ENCODE measurements at regions not wholly inside any gene's neighbourhood (a gene's known extent, or its start where the extent isn't known, plus 50 kb on each side); places are given as distances from the start of the nearest gene placed in this dataset.
A peak's percentile ranks its signal among the peaks of the same experiment; 100 is the strongest.

DNA sequence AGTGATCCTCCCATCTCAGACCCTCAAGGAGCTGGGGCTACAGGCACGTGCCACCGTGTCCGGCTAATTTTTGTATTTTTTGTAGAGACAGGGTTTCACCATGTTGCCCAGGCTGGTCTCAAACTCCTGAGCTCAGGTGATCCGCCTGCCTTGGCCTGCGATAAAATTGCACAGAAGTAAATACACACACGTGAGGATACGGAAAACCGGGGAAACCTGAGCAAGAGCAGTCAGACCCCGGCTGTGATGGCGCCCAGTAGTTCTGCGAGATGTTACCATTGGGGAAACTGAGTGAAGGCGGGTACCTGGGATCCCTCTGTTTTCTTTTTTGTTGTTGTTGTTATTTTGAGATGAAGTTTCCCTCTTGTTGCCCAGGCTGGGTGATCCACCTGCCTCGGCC lies 114.9 kb downstream of the C9orf50 start:
- no peak for DNase-seq (ENCODE audit: low read depth in 2 of 2)

- DNase-seq (ENCODE audit: low read depth in 2 of 2), result no peak
These were observed 115.5 kb downstream of the C9orf50 start for GRCh38 chr9:129505270-129505902.

DNA sequence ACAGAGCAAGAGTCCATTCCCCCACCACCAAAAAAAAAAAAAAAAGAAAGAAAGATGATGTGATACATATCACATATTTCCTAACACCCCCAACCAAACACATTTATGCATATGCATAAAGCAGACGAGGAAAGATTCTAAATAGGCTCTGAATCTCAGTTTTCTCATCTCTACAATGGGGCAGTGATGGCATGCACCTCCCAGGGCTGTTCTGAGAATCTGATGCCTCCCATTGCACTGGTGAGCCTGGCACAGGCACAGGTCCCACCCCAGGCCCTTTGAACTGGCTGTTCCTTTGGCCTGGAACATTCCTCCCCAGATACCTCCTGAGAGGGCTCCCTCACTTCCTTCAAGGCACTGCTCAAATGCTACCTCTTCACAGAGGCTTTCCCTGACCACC lies 116.5 kb downstream of the C9orf50 start:
- DNase-seq (ENCODE audit: low read depth in 2 of 2), result no peak

- no peak for DNase-seq (ENCODE audit: low read depth in 2 of 2)
These were observed 119.1 kb downstream of the C9orf50 start for GRCh38 chr9:129501771-129502319.

- DNase-seq (ENCODE audit: low read depth in 2 of 2), result no peak
These were observed 119.8 kb downstream of the C9orf50 start for GRCh38 chr9:129500863-129501770.

DNA sequence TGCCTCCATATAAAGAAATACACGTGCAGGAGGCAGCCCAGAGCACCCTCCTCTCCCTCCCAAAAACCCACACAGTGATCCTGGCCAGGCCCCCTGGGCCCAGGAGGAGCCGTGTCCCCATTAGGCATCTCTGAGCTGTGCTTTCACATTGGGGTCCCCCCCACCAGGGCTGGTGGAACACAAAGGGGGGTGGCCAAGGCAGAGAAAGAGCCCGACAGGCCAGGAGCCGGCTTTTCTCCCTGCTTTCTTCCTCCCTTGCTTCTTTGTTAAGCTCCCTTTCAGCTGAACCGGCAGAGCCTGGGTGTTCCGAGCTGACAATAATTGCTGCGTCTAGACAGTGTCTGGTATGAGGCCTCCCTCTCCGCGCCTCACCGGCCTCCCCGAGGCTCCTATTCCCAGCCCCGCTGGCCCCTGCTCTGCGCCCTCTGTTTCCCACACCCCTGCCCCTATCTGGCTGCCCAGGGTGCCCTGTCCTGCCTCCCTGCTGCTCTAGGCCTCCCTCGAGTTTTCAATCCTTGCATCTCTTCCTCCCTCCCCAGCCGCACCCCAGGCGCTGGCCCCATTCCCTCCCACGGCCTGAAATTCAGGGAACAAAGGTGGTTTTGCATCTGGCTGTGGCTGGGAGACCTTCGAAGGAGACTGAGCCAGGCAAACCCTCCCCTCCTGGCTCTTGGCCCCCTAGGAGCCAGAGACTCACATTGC lies 120.6 kb downstream of the C9orf50 start:
- DNase-seq (ENCODE audit: low read depth in 2 of 2), result no peak

- no peak for DNase-seq (ENCODE audit: low read depth in 2 of 2)
These were observed 122.2 kb downstream of the C9orf50 start for GRCh38 chr9:129498451-129499384.

DNA sequence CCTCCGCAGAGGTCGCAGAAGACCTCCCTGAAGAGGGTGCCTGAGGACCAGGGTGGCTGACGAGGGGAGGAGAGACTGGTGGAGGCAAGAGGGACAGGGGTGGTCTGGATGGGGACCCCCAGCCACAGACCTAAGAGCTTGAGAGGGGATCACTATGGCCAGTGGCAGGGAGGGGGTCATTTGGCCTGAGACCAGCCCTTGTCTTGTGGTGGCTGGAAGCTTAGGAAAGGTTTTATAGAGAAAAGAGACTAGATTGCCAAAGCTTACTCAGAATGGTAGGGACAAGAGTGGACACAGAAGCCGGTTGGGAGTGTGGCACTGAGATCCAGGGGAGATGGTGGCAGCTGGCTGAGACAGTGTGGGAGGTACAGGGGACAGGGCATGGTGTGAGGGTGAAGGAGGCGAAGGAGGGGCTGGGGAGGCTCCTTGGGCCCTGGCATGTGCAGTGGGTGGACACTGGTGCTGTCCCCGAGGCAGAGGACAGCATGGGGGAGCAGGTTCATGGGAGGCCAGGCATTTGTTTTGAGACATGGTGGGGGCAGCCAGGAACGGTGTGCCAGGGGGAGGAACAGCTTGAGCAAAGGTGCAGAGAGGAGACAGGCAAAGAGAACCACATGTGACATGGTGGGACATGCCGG lies 123.0 kb downstream of the C9orf50 start:
- DNase-seq (ENCODE audit: low read depth in 2 of 2), result no peak

GRCh38 chr9:129497005-129497812 lies 123.7 kb downstream of the C9orf50 start:
- no peak for DNase-seq (ENCODE audit: low read depth in 2 of 2)

DNA sequence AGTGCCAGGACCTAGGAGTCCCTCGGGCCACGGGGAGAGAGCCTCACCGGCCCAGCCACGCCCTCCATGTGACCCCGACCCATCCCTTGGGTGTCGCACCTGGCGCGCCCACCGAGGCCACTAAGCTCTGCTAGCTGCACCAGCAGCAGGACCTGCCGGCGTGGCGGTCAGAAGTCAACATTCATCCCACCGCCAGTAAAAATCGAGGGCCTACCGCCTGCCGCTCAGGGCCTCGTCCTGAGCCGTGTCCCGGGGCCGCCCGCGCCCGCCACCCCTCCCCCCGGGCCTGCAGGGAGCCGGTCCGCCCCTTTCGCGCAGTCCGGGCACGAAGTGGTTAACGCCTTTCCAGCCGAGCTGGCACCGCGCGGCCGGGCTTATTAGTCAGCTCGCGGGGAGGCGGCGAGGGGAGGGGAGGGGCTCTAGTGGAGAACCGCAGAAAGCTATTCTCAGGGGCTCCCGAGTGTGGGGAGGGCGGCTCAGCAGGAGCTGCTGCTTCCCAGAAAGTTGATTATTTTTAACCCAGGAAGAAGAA lies 124.4 kb downstream of the C9orf50 start:
- DNase-seq (ENCODE audit: low read depth in 2 of 2), result peak; percentile 69 to 85

- peak; percentile 74 to 80 for DNase-seq (ENCODE audit: low read depth in 2 of 2)
These were observed 125.1 kb downstream of the C9orf50 start for GRCh38 chr9:129495620-129496472.

- DNase-seq (ENCODE audit: low read depth in 2 of 2), result no peak
These were observed 126.7 kb downstream of the C9orf50 start for GRCh38 chr9:129494113-129494789.

DNA sequence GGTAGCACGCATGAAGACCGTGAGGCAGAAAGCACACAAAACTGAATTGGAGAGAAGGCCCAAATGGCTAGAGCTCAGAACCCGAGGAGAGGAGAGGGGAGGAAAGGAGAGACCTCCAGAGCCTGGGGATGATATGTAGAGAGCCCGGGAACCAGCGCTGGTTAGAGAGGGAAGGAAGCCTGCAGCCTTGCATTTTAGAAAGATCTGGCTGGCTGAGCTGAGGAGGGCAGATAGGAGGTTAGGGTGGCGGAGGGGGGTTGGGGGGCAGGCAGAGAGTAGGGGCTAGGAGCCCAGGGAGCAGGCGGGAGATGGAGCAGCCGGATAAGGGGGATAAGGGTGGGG lies 127.2 kb downstream of the C9orf50 start:
- no peak for DNase-seq (ENCODE audit: low read depth in 2 of 2)

DNA sequence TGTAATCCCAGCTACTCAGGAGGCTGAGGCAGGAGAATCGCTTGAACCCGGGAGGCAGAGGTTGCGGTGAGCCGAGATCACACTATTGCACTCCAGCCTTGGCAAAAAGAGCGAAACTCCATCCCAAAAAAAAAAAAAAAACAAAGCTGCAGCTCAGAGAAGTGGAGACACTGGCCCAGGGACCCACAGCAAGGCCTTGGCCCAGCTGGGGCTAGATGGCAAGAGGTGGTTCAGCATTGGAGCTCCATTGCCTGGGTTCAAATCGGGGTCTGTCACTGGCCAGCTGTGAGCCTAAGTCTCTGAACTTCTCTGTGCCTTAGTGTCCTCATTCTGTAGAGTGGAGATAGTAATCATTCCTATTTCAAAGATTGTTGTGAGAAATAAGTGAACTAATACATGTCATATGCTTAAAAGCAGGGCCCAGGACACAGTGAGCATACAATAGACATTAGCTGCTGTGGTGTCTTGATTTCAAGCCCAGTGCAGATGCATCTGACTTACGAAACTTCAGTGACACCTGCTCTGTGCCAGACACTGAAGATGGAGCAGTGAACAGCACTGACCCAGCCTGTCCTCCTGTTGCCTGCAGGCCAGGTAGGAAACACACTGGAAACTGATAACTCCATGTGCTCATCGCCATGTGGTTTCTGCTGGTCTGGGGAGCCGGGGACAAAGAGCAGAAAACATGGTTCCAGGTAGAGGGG lies 127.7 kb downstream of the C9orf50 start:
- DNase-seq (ENCODE audit: low read depth in 2 of 2), result no peak

- no peak for DNase-seq (ENCODE audit: low read depth in 2 of 2)
These were observed 129.4 kb downstream of the C9orf50 start for GRCh38 chr9:129491487-129491855.

DNA sequence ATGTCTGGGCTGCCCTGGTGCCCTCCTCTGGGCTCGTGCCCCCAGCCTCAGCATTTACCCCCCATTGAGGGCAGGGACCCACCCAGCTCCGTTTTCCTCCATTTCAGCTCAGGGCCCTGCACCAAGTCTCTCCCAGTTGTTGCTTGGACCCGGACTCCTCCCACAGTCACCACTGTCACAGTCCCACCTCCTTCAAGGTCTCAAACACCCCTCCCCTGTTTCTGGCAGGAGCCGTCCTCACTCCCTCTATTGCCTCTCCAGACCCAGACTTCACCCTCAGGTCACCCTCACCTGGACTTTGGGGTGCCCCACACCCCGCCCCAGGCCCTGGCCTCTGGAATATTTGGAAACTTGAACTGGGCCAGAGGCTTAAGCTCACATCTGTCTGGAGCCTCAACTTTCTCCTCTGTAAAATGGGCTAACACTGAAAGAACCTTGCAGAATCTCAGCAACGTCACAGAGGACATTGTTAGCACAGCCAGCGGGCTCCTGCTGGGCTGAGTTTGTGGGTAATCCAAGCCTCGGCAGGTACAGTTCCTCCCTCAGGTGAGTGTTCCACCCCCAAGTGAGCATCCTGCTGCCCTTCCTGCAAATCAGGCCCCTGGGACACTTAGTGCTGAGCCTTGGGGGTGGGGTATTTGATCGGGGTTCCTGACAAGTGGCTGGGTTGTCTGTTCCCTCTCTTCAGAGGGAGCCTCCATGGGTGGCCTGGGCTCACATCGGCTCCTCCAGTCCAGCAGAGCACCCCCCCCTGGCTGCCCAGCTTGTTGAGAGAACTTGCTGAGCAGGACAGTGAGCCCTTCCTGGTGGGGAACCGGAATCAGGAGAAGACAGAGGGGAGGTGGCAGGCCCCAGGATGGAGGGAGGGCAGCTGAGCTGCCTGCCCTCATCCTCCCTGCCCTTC lies 130.1 kb downstream of the C9orf50 start:
- DNase-seq (ENCODE audit: low read depth in 2 of 2), result no peak

Data from stimulated activated CD4-positive, alpha-beta T cell treated with anti-CD3 and anti-CD28 coated beads, Interleukin-15, amount 100 ng/mL, for 48 hours (primary cell).